HG03039 (cell line): ENCODE measurements at regions not wholly inside any gene's neighbourhood (a gene's known extent, or its start where the extent isn't known, plus 50 kb on each side); places are given as distances from the start of the nearest gene placed in this dataset.
"Not testable (repeated sequence)": the region's sequence is repeated elsewhere in the genome, so short reads cannot be mapped to it uniquely, and the experiment has no call there.

Source experiments
- ATAC-seq: cut with Tn5 transposase; IDR thresholded peaks from one replicate; pipeline ENCODE4 v1.9.1; 2021; ENCODE audit warnings: mild to moderate bottlenecking, moderate library complexity; ENCODE audit not compliant: unreplicated experiment

GRCh38 chr6:6724539-6725467 is 136.3 kb downstream of the LY86 start:
- no peak for ATAC-seq

- ATAC-seq, result no peak
These were observed 137.1 kb downstream of the LY86 start for GRCh38 chr6:6725468-6726209.

- ATAC-seq, result no peak
These were observed 139.8 kb downstream of the LY86 start for GRCh38 chr6:6728169-6728941.

- no peak for ATAC-seq
These were observed 141.5 kb downstream of the LY86 start for GRCh38 chr6:6729971-6730370.

DNA sequence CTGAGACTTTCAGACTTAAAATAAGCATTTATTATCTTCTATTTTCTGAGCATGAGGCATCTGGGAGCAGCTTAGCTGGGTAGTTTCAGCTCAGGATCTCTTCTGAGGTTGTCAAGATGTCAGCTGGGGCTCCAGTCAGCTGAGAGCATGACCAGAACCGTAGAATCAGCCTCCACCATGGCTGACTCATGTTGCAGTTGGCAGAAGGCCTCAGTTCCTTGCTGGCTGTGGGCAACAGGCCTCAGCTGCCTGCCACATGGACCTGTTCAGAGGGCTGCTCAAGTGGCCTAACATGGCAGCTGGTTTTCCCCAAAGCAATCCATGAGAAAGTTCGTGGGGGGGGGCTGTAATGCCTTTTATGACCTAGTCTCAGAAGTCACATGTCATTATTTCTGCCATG is 142.3 kb downstream of the LY86 start:
- ATAC-seq, result no peak

GRCh38 chr6:6734479-6735465 is 146.3 kb downstream of the LY86 start:
- ATAC-seq, result no peak

GRCh38 chr6:6736791-6737654 is 148.5 kb downstream of the LY86 start:
- no peak for ATAC-seq

GRCh38 chr6:6737671-6738070 is 149.2 kb downstream of the LY86 start:
- no peak for ATAC-seq

DNA sequence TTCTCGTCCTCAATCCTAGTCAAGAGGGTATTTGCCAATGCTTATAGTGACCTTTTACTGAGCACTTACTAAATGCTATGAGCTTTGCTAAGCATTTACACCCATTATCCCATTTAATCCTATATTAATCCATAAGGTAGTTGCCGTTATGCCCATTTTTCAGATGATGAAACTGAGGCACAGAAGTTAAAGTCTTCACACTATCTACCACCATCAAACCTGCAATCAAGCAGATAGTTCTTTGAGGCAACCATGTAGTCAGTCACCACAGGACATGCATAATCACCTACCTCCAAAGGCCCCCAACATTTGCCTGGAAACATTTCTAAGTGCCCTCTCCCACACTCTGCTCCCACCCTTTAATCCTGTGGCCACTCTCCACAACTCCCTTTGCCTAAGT is 149.6 kb downstream of the LY86 start:
- ATAC-seq, result no peak

DNA sequence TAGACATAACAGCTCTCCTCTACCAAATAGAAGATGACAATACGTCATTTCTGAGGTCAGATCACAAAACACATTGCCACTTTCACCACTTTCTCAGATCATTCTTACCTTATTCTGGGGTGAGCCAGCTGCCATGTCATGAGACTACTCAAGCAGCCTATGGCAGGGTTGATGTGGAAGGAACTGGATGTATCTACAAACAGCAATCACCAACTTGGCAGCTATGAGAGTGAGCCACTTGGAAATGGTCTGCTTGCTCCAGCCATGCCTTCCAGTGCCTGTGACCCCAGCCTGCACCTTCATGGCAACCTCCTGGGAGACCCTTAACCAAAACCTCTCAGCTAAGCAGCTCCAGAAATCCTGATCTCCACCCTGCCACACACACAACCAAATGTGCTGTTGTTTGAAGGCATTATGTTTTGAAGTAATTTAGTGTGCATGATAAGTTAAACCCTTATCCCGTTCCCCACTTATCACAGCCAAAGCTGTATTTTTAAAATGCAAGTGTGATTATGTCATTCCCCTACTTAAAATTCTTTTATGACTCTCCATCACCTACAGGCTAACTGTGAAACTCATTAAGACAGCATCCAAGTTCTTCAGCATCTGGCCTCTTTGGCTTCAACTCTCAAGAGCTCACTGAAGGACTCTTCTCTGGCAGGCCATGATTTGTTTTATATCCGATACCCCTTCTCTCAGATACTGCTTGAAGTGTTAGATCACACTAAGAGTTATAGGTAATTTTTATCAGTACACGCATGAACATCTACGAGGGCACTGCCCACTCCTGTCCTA is 150.6 kb downstream of the LY86 start:
- ATAC-seq, result no peak

DNA sequence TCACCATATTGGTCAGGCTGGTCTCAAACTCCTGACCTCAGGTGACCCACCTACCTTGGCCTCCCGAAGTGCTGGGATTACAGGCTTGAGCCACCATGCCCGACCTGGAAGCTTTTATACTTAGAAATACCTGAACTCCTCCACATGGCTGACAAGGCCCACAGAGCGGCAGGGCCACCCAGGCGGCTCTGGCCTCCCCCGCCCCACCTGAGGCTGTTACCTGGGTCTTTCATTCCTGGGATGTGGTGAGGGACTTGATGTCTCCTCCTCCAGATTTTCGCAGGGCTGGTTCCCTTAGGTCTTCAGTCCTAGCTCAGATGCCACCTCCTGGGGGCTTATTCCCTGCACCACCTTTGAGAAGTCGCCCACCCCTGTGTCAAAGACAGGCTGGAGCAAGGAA is 152.1 kb downstream of the LY86 start:
- ATAC-seq, result no peak

- no peak for ATAC-seq
These were observed 152.7 kb downstream of the LY86 start for GRCh38 chr6:6741264-6741663.

DNA sequence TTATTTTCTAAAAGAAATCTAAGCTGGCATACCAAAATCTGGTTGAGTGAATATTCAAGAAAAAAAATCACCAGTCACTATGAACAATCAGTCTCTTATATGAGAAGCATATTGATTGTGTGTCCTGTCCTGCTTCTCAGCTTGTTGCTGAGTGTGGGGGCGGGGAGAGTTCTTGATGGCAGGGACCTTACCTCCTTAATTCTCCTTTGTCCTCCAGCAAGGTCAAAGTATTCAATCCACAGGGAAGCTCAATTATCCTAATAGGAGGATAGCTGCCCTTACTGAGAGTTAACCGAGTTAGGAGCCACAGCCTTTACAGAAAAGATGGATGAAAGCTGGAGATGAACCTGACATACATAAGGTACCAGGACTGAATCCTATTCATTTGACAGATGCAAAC is 154.0 kb downstream of the LY86 start:
- ATAC-seq, result no peak

DNA sequence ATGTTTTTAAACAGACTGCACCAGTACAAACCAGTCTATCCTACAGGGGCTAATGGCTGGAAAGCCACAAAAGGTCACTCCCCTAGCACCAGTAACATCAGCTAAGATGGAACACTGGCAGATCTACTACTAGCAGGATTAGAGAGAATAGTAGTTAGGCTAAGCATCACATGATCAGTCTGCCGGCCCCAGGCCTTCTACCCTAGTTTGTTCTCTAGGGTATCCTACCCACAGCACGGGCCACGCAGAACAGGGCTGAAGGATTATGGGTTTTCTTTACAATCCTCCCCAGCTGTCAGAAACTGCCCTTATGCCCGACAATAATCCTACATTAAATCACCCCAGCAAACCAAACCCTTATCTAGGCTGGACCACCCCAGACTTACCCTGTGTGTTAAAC is 156.0 kb downstream of the LY86 start:
- no peak for ATAC-seq

GRCh38 chr6:6745637-6746332 is 157.3 kb downstream of the LY86 start:
- ATAC-seq, result not testable (repeated sequence)

GRCh38 chr6:6746333-6746969 is 157.9 kb downstream of the LY86 start:
- no peak for ATAC-seq

GRCh38 chr6:6746970-6747338 is 158.4 kb downstream of the LY86 start:
- ATAC-seq, result no peak
